Right lobe of liver (tissue), 4 donors: ENCODE measurements at regions not wholly inside any gene's neighbourhood (a gene's known extent, or its start where the extent isn't known, plus 50 kb on each side); places are given as distances from the start of the nearest gene placed in this dataset.

ENCODE experiments used
- POLR2A ChIP-seq: fragments of 450-650 bp; IDR thresholded peaks from one replicate; pipeline ENCODE4 v1.6.1; 2017; ENCODE audit warnings: antibody characterized with exemption, mild to moderate bottlenecking
- TF ChIP-seq, protein P1 (sequence below), 4 donors: fragments of 200-600 bp in 3 of 4; fragments of 450-650 bp in 1 of 4; IDR thresholded peaks; one replicate each; pipeline versions ENCODE4 v1.5.1 to v1.8.0; 2016 to 2022; ENCODE audit warnings: antibody characterized with exemption in 4 of 4, mild to moderate bottlenecking in 2 of 4
- donor health status: DM: no; HTN: no; CAD: no.
- donor health status: DM: no; HTN: no; CAD: no.
- donor health status: DM: no; HTN: yes; CAD: no.

DNA sequence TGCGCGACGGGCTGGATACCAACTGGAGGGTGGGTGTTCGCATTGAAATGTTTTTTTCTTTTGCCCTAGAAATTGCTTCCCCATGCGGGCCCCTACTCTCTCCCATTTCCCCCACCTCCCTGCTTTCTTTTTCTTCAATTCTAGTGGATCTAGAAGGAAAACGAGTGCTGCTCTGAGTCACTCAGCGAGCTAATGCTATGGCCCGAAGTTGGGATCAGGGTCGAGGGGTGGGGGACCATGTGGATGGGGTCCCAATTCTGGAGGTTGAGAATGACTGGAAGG is 71.5 kb downstream of the SOX4 start:
- TF ChIP-seq, protein P1, sequence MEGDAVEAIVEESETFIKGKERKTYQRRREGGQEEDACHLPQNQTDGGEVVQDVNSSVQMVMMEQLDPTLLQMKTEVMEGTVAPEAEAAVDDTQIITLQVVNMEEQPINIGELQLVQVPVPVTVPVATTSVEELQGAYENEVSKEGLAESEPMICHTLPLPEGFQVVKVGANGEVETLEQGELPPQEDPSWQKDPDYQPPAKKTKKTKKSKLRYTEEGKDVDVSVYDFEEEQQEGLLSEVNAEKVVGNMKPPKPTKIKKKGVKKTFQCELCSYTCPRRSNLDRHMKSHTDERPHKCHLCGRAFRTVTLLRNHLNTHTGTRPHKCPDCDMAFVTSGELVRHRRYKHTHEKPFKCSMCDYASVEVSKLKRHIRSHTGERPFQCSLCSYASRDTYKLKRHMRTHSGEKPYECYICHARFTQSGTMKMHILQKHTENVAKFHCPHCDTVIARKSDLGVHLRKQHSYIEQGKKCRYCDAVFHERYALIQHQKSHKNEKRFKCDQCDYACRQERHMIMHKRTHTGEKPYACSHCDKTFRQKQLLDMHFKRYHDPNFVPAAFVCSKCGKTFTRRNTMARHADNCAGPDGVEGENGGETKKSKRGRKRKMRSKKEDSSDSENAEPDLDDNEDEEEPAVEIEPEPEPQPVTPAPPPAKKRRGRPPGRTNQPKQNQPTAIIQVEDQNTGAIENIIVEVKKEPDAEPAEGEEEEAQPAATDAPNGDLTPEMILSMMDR (IDR thresholded peaks at IDR 0.05): no peak
- no peak for TF ChIP-seq POLR2A
